Renal cortex interstitium (tissue), 11 donors: ENCODE measurements at regions not wholly inside any gene's neighbourhood (a gene's known extent, or its start where the extent isn't known, plus 50 kb on each side); places are given as distances from the start of the nearest gene placed in this dataset.
A peak's percentile ranks its signal among the peaks of the same experiment; 100 is the strongest.

Experiments
- DNase-seq, 11 donors: peaks; one replicate each; pipeline ENCODE4 v3.0.0-alpha.2; 2013; ENCODE audit warnings: low read depth in 9 of 11, low spot score in 4 of 11; ENCODE audit errors: extremely low read depth in 1 of 11

DNA sequence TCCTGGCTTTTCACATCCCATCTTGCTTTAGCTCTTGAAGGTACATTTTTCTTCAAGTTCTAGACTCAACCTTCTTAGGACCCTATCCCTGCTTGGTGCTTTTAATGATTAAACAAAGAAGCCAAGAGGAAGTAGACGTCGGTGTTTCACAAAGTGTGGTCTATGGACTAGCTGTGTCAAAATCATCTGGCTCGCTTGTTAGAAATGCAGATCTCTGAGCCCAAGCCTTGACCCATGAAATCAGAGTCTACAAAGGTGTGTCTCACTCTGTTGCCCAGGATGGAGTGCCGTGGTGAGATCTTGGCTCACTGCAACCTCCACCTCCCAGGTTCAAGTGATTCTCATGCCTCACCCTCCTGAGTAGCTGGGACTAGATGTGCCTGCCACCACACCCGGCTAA lies 295.5 kb upstream of the KAZN start:
- DNase-seq = no peak

DNA sequence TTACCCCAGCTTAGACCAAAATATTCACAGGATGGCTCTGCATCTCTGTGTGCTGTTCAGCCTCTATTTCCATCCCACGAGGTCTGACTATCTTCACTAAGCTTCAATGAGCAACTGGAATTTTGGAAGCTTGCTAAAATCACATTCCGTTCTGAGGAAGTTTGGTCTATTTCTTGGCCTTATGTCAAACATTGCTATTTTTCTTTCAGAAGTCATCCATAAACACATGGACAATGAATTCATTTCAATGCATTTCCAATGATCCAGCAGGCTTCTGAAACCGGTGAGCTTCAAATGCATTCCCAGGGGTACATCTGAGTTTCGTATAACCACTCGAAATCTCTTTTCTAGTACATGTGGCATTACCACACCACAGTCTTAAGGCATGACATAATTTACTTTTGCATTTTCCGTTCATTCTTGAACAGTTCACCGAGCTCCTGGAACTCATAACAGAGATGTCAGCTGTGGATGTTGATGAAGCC lies 294.1 kb upstream of the KAZN start:
- peak in 5 of 11 donors; percentile 9 to 25 (median 18) for DNase-seq

DNA sequence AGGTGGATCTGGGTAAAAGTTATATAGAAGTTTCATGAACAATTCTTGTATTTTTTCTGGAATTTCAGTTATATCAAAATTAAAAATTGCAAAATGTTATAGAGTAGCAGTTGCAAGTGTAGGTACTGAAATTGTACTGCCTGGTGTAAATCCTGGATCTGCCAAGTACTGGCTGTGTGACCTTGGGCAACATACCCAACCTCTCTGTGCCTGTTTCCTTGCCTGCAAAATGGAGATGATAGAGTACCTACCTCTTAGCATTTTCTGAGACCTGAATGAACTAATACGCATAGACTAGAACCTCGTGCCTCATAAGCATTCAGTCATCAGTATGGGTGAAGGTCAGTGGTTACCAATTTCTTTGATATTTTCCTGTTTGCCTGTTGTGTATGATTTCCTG lies 290.0 kb upstream of the KAZN start:
- DNase-seq = no peak

DNA sequence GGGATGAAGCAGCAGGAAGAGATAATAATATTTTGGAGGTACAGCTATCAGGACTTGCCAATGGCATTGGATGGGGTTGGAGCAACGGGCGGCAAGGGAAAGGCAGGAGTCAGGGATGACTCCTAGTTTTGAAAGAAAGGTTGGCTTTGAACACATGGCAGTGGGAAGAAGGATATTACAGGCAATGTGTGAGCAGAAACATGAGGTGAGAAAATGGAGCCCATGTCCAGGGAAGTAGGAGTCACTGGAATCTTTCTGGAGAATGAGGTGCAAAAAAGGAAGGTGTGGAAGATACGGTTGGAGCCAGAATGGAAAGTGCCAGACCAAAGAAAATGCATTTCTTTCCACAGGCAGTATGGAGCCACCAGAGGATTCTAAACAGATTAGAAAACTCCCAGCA lies 288.5 kb upstream of the KAZN start:
- DNase-seq = no peak

DNA sequence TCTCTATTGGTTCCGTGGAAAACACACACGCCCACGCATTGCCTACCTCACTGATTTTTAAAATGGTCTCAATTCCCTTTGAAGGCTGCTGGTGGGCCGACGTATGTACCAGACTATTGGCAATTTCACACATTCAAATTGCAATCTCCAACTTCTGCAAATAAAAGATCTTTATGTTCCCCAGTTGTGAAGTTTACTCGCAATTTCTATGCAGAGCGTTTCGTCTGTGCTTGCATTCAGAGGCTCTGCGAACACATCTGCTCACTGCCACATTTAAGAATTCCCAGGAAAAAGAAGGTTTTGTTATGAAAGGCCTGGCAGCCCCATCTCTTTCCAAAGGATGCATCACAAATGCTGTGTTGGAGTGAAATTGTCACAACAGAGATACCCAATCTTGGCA lies 288.0 kb upstream of the KAZN start:
- DNase-seq = no peak

DNA sequence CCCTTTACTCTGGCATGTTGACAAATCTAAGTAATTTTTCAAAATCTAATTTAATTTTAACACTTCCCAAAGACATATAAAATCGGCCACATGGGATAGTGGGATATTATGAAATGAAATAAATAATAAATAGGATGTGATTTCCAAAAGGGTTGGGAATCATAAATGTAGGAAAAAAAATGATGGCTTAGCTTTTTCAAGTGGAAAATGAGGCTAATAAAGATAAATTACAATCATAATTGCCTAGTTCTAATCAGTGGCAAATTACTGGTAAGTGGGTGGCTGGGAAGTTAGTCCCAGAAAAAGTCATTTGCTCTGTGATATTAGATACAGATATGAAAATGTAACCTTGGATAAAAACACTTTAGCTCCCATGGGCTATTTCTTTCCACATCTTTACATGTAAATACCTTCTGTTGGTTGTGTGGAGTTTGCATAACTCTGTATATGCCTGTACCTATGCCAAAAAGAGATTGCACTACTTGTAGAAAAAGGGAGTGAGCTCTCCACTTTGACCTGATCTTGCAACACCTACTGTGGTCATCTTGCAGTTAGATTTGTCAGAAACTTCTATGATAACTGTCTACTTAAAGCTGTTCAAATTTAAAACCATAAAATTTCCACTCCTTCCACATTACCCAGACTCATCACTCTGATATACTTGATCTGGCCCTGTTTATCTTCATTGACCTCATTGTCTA lies 284.6 kb upstream of the KAZN start:
- DNase-seq = no peak

DNA sequence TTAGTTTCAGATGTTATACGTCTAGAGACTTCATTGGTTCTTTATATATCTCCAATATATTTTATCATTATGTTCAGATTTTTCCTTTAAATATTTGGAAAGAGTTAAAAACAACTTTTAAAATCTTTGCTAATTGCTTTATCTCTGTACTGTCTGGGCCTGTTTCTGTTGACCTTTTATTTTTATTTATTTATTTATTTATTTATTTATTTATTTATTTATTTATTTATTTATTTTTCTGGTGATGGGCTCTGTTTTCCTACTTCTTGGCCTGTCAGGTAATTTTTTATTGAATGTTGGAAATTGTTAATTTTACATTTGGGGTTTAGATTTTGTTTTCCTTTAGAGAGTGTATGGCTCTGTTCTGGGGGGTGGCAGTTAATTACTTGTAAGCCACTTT lies 279.7 kb upstream of the KAZN start:
- DNase-seq = no peak

DNA sequence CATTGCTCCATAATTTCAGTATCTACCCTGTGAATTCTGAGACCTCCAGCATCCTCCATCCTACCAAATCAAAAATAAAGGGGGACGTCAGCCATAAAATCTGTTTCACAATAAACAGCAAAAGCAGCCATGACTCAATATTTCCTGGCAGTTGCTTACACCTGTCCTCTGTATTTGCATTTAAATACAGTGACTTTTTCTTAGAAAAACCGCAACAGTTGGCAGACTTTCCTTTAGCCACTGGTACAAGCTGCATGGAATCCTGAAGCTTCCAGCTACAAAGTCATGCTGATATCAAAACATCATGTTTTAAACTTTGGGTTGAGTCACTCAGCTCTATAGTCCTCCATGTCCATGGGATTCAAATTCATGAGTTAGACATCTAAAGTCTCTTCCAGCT lies 278.0 kb upstream of the KAZN start:
- no peak for DNase-seq

DNA sequence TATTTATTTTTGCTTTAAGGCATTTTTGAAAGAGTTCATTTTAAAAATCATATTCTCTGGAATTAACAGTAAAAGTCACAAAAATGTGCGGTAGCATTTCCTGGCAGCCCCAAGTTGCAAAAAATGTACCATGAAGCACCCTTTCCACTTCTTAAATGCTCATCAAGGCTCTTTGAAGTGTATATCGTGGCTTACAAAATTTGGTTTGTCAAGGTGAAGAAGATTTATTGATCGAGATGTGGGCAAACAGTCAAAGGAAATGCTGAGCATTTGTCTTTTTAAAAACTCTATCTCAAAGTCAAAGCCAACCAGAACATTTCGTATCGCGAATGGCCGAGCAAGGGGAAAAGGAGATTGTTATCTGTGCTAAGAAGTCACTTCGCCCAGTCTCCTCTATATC lies 277.5 kb upstream of the KAZN start:
- DNase-seq = no peak

DNA sequence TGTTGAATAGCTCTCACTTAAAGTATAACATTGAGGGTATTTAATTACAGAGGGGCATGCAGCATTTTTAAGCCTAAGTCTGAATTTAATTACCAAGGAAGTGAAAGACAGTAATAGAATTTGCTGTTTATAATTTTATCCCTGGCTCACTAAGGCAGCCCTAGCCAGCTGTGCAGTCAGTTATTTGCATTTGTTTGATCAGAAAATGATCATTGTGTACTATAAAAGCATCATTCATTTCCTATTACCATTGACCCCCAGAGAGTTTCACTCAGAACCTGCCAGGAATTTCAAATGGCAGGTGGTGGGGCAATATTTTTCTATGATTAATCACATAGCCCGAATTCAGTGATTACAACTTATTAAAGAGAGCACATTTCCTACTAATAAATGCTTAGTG lies 277.1 kb upstream of the KAZN start:
- no peak for DNase-seq

DNA sequence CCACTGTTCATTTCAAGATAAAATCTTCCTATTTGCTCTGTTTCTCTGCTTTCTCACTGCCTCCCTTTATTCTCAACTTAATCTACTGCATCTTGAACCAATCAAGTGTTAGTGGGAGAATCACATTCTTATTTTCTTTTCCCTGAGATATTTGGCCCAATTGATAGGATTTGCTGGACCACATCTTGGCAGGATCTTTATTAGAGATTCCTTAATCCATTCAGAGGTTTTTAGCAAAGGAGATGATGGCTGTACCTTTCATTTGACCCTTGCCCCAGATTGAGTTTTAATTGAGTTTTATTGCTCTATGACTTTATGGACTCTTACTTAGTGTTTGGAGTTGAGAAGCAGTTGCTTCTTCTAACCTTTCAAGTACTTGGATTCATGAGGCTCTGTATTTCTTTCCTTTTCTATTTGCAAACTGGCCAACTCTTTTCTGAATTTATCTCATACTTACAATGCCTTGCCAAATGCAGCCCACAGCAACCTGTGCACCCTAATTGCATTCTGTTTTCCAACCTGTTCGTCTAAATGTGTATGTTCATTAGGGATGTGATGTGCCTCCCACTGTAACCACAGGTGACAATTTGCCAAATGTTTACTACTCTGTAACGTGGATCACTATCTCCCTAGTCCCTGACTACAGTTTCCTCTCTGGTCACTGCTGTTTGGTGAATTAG lies 274.8 kb upstream of the KAZN start:
- no peak for DNase-seq

DNA sequence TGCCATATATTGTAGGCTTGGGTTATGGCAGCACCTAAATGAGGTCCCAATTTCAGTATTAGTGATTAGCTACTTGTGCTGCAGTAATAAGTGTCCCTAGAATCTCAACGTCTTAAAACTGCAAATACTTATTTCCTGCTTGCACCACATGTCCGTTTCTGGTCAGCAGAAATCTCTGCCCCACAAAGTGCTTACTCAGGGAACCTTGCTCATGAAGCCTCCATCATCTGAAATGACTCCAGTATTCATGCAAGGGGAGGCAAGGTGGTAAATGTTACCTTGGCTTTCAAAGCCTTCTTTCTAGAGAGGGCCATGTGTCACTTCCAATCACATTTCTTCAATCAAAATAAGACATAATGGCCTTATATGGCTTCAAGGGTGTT lies 274.2 kb upstream of the KAZN start:
- no peak for DNase-seq

DNA sequence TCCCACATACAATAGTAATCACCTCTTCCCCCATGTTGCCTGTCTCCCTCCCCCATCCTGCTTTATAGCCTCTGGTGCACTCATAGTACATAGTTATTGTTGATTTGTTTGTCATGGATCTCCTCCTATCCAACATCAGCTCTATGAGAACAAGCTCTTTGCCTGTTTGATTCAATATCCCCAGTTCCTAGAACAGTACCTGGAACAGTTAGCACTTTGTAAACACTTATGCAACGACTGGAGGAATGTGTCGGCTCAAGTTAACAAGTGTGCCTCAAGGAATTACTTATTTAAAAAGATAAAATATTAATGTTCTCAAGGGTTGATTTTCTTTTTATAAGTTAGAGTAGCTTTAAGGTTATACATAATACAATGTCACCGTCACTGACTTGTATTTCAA lies 271.6 kb upstream of the KAZN start:
- DNase-seq = no peak

DNA sequence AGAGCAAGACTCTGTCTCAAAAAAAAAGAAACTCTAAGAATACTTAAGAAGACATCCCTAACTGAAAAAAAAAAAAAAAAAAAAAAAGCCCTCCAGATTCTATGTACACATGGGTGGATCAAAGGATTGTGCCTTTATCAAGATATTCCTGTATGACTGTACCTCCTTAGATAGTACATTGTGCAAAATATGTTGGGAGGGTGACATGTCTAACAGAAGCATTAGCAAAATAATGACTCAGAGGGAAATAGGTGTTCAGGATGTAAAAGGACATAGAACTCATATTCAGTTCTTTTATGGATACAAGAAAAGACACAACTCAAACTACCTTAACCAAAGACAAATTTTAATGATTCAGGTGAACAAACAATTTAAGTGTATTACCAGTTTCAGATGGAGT lies 269.8 kb upstream of the KAZN start:
- no peak for DNase-seq

DNA sequence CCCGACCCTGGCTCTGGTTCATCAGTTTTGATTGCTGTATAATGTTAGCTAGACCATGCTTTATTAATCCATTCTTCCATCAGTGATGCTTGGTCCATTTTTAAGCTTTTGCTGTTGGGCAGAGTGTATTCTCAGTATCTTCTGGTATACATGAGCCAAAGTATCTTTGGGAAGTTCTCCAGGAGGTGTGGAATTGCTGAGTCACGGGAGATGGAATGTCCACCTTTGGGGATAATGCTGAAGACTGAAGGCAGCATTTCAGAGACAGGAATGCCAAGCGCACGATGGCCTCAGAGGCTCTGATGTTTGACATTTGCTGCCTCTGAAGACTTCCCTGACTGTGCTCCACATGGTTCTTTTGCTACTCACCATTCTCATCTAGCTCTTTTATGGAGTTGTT lies 266.3 kb upstream of the KAZN start:
- no peak for DNase-seq

DNA sequence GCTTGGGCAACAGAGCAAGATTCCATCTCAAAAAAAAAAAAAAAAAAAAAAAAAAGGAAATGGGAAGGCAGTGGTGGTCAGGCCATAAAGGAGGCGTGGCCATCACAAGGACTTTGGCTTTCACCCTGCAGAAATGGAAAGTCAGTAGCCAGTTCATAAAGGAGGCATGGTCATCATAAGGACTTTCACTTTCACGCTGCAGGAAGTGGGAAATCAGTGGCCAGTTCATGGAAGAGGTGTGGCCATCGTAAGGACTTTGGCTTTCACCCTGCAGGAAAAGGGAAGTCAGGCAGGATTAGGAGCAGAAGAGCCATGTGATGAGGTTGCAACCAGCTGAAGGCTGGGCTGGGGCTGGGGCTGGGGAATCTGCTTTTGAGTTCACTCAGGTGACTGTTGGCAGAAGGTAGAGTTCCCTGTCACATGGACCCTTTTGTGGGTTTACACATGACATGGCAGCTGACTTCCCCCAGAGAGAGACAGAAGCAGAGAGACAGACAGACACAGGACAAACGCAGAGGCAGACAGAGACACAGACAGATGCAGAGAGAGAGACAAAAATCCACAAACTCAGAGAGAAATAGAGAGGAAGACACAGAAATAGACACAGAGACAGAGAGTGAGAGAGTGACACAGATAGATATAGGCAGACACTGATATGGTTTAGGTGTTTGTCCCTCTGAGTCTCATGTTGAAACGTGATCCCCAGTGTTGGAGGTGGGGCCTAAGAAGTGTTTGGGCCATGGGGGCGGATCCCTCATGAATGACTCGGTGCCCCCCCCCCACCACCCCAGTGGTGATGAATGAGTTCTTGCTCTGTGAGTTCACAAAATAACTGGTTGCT lies 263.9 kb upstream of the KAZN start:
- DNase-seq = no peak

DNA sequence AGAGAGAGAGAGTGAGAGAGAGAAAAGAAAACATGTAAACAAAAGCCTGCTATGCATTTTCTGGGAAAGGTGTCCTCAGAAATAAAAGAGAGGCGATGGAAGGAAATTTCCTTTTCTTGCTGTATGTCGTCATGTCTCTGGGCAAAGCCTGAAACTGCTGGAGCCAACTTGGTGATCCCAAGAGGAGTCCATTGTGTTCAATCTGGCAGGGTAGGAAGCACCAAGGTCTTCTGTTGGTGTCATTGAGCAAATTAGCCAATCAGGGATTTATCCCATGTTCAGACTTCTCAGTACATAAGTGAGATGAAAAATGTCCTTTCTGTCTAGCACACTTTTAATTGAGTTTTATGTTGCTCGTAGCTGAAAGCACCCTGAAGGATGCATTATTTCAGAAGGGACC lies 260.0 kb upstream of the KAZN start:
- DNase-seq = no peak

DNA sequence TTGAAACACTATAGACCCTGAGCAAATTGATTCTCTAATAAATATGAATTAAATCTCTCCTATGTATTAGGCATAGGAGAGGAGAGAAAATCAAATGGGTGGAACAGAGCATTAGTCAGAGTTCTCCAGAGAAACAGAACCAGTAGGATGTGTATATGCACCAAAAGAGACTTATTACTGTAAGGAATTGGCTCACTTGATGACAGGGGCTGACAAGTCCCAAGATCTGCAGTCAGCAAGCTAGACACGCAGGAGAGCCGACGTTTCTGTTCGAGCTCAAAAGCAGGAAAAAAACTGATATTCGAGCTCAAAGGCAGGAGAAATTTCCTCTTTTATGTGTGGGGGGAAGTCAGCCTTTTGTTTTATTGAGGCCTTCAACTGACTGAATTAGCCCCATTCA lies 259.2 kb upstream of the KAZN start:
- DNase-seq = no peak

DNA sequence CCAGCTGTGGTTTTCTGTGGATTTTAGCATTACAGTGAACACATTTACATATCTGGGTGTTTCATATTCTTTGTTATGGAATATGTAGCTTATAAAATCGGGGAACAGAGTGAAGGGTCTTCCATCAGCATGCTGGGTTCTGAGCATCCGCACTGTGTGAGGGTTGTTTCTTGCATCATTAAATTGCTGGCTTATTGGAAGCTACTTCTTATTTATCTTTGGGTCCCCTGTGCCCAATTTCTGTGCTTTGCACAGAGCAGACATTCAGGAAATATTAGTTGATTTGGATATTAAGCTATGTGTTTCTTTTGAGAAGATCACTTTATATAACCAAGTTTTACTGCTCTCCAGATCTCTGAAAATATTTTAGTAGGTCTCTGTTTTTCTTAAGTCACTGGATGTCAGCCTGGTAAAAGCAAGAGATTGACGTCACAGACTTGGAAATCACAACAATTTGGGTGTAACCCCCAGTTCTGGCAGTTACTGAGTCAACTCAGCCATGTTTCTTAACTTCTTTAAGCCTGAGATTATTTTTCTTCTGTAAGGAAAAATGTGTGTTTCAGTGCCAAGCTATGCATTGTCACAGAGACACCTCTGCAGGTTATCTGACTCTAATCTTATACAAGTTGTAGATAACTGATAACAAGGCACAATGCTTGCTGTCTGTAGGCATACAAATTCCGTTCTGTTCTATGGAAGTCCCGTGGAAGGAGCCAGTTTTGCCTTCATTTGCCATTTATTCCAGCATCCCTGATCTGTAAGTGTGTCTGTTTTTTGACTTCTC lies 258.3 kb upstream of the KAZN start:
- DNase-seq = no peak
